Retinal pigment epithelial cell (primary cell): ENCODE measurements at regions not wholly inside any gene's neighbourhood (a gene's known extent, or its start where the extent isn't known, plus 50 kb on each side); places are given as distances from the start of the nearest gene placed in this dataset.

ENCODE experiments used
- DNase-seq: peaks from one replicate; pipeline ENCODE4 v3.0.0-alpha.2; 2010; ENCODE audit warnings: low read depth
- H3K4me3 ChIP-seq: 2 replicates; pipeline ENCODE4 v1.5.1; 2011; ENCODE audit warnings: mild to moderate bottlenecking, low read length, control low read depth, moderate library complexity
- TF ChIP-seq, protein P1 (sequence below): conservative IDR thresholded peaks from 2 replicates; pipeline ENCODE4 v1.5.1; 2011; ENCODE audit warnings: low read depth, low read length, control low read depth, inconsistent platforms

DNA sequence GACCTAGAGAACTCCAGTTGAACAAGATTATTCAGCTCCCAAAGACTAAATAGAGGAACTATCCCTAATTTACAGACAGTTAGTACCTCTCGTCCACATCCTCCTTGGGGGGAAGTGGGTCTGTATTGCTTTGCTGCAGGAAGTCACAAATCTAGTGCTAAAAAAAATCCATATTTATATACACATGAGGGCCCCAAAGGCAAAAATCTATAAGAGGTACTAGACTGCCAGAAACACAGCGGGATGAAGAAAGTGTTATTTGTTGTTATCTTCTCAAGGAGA, 190.1 kb downstream of the TTC8 start:
- TF ChIP-seq, protein P1, sequence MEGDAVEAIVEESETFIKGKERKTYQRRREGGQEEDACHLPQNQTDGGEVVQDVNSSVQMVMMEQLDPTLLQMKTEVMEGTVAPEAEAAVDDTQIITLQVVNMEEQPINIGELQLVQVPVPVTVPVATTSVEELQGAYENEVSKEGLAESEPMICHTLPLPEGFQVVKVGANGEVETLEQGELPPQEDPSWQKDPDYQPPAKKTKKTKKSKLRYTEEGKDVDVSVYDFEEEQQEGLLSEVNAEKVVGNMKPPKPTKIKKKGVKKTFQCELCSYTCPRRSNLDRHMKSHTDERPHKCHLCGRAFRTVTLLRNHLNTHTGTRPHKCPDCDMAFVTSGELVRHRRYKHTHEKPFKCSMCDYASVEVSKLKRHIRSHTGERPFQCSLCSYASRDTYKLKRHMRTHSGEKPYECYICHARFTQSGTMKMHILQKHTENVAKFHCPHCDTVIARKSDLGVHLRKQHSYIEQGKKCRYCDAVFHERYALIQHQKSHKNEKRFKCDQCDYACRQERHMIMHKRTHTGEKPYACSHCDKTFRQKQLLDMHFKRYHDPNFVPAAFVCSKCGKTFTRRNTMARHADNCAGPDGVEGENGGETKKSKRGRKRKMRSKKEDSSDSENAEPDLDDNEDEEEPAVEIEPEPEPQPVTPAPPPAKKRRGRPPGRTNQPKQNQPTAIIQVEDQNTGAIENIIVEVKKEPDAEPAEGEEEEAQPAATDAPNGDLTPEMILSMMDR, result no peak

DNA sequence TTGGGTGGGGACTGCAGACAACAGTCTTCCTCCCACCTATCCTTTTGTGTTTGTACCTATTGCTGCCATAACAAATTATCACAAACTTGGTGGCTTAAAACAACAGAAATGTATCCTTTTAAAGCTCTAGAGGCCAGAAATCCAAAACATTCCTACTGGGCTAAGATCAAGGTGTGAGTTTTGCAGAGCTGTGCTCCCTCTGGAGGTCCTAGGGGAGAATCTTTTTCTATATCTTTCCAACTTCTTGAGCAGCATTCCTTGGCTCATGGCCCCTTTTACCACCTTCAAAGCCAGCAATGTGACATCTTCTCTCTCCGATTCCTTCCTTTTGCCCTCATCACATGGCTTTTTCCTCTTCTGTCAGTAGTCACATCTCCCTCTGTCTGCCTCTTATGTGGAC, 190.6 kb downstream of the TTC8 start:
- H3K4me3 ChIP-seq, result no peak overlapping the region
- TF ChIP-seq, protein P1, result peak; percentile 26
- no peak for DNase-seq

More for the DNA sequence above, 190.1 kb downstream of the TTC8 start:
- DNase-seq, result no peak
- H3K4me3 ChIP-seq, result no peak overlapping the region

DNA sequence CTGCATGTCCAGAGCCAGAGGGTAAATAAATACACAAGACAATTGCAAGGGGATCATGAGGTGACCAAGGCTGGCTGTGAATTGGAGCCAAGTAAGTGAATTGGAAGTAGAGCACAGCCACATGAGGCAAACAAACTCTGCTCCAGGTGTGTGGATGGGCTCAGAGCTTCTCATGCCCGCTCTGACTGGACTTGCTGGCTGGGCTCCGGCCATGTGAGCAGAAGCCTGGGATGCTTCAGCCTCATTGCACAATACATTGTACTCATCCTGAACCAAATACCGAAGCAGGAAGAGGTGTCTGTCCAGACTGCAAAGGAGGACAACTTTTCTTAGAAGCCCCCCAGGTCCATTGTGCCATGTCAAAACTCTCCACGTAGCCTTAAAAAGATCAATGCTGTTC, 193.0 kb downstream of the TTC8 start:
- TF ChIP-seq, protein P1, result no peak

DNA sequence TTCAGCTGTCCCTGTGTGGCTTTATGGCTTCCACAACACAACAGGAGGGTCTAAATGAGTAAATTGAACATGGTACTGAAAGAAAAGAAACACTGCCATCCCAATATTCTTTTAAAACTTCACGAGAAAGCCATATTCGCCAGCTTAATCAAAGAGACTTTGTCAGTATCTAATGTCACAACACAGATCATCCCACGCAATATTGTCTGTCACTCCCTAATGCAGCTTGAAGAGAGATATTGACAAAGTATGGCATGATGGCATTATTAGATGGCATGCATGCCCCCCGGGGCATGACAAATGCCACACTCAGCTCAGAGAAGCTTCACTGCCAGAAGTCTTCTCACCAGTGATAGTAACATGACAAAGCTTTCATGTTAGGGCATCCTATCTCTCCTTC, 197.8 kb downstream of the TTC8 start:
- TF ChIP-seq, protein P1, result no peak
- no peak overlapping the region for H3K4me3 ChIP-seq
- DNase-seq, result no peak

More for the DNA sequence above, 193.0 kb downstream of the TTC8 start:
- no peak overlapping the region for H3K4me3 ChIP-seq
- no peak for DNase-seq

DNA sequence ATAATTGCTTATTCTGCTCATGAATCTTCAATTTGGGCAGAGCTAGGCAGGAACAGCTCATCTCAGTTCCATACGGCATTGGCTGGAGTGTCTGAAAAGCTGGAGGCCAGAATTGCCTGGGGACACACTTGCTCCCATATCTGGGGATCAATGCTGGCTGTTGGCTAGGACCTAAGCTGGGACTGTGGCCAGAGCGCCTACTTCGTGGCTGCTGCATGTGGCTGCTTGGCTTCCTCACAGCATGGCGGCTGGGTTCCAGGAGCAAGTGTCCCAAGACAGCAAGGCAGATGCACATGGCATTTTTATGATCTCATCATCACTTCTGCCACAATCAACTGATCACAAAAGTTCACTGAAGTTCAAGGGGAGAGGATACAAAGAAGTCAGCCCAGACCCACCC, 200.2 kb downstream of the TTC8 start:
- no peak for DNase-seq
- no peak overlapping the region for H3K4me3 ChIP-seq
- TF ChIP-seq, protein P1, result no peak

DNA sequence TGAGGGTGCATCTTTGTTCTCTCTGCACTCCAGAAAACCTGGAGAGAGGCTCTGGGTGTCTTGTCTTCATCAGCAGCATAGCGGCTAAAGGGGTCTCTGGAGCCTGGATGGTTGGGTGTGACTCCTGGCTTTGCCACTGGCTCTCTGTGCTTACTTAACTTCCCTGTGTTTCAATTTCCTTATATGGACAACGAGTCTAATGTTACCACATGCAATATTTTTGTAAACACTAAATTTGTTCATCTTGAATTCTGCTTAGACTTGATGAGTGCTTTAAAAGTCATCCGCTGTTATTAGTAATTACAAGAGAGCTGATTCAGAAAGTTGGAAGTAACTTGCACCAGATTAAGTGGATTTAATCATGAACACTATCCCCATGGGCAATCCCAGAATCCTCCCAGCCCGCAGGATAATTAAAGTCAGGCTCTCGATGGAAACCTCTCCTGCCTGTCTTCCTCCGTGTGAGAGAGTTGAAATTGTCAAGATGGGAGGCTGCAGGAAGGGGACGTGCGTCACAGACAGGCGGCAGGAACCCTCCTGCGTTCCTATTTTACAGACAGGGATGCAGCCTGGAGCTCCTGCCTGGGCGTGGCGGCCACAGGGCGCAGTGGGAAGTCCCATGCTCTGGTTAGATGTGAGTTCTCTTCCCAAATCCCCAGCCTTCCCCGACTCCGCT, 201.2 kb downstream of the TTC8 start:
- no peak overlapping the region for H3K4me3 ChIP-seq
- TF ChIP-seq, protein P1, result no peak
- no peak for DNase-seq

DNA sequence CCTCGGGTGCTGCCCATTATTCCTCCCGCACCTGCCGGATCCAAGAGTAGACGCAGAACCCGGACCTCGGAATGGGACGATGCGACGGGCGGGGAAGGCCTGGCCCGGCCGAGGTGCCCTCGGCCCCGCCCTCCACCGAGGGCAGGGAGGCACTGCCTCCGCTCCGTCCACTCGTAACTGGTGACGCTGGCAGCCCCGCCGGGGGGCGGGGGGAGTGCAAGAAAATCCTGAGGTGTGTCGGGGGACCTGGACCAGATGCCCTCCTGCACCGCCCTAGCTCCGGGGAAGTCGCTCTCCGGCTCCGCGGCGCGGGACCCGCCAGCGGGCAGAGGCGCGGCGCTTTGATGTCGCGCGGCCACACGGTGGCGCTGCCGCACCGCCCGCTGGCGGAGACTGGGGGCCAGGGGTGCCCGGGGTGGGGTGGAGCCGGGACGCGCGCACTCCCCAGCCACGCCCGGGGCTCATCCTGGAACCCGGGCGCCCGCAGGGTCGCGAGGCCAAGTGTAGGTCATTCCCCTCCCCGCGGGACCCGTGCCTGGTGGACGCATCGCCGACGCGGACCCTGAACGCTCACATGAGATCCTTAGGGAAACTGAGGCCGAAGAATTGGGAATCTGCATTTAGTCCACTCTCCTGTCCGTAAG, 202.8 kb downstream of the TTC8 start:
- TF ChIP-seq, protein P1, result peak; percentile 53
- peak overlapping the region; percentile 64 for H3K4me3 ChIP-seq
- DNase-seq, result no peak
